SU-DHL-6 (cell line): ENCODE measurements at regions not wholly inside any gene's neighbourhood (a gene's known extent, or its start where the extent isn't known, plus 50 kb on each side); places are given as distances from the start of the nearest gene placed in this dataset.

ENCODE experiments used
- H2AFZ ChIP-seq: fragments of 200-600 bp; sonication (generic); 2 replicates; pipeline ENCODE4 v1.6.1; 2014; ENCODE audit warnings: low read depth, mild to moderate bottlenecking, moderate library complexity, mixed read lengths, antibody characterized with exemption, low read length; ENCODE audit not compliant: severe bottlenecking
- H3F3A ChIP-seq: fragments of 200-600 bp; shearing (Covaris generic); 2 replicates; pipeline ENCODE4 v1.6.0; 2016; ENCODE audit warnings: antibody characterized with exemption, mild to moderate bottlenecking; ENCODE audit not compliant: insufficient read depth
- H3K27ac ChIP-seq: fragments of 200-600 bp; sonication (generic); 2 replicates; pipeline ENCODE4 v1.5.1; 2016; ENCODE audit warnings: low read depth, mild to moderate bottlenecking, low read length, moderate library complexity, mixed read lengths
- H3K27me3 ChIP-seq: fragments of 200-600 bp; sonication (generic), shearing (Covaris generic); 2 replicates; pipeline ENCODE4 v1.6.0; 2014; ENCODE audit warnings: mild to moderate bottlenecking, low read length
- H3K36me3 ChIP-seq: fragments of 200-600 bp; sonication (generic); 2 replicates; pipeline ENCODE4 v1.6.1; 2014; ENCODE audit warnings: mild to moderate bottlenecking, low read length, mixed read lengths
- H3K4me2 ChIP-seq: fragments of 300-600, 200-600 bp; shearing (Covaris generic), sonication (generic); 2 replicates; pipeline ENCODE4 v1.6.0; 2014; ENCODE audit warnings: low read length, low read depth, mild to moderate bottlenecking; ENCODE audit not compliant: poor library complexity, severe bottlenecking
- H3K4me3 ChIP-seq: fragments of 200-600 bp; sonication (generic); 2 replicates; pipeline ENCODE4 v1.5.1; 2014; ENCODE audit warnings: antibody characterized with exemption, low read length, mild to moderate bottlenecking, mixed read lengths; ENCODE audit not compliant: insufficient read depth, poor library complexity, severe bottlenecking
- H3K79me2 ChIP-seq: fragments of 200-600 bp; sonication (generic); 2 replicates; pipeline ENCODE4 v1.6.1; 2014; ENCODE audit warnings: mild to moderate bottlenecking, low read length, moderate library complexity; ENCODE audit not compliant: insufficient read depth
- H3K9ac ChIP-seq: fragments of 200-600 bp; sonication (generic); 2 replicates; pipeline ENCODE4 v1.7.0; 2014; ENCODE audit warnings: mild to moderate bottlenecking, low read length
- H3K9me2 ChIP-seq: fragments of 200-600 bp; sonication (generic); replicated peaks from 2 replicates; pipeline ENCODE4 v1.6.1; 2014; ENCODE audit warnings: low read length; ENCODE audit not compliant: insufficient read depth
- H3K9me3 ChIP-seq: fragments of 200-600 bp; sonication (generic); 2 replicates; pipeline ENCODE4 v1.6.1; 2014; ENCODE audit warnings: low read length, mixed read lengths; ENCODE audit not compliant: insufficient read depth
- H4K20me1 ChIP-seq: fragments of 200-600 bp; sonication (generic); 2 replicates; pipeline ENCODE4 v1.6.1; 2014; ENCODE audit warnings: low read depth, mild to moderate bottlenecking, antibody characterized with exemption, low read length, moderate library complexity, mixed read lengths
- EZH2phosphoT487 ChIP-seq: fragments of 200-600 bp; sonication (generic), shearing (Covaris generic); conservative IDR thresholded peaks from 2 replicates; pipeline ENCODE4 v1.6.1; 2018; ENCODE audit warnings: mild to moderate bottlenecking, antibody characterized with exemption, low read length, moderate library complexity, mixed read lengths
- TF ChIP-seq, protein P1 (sequence below): fragments of 200-600 bp; sonication (generic); IDR thresholded peaks from one replicate; pipeline ENCODE4 v1.5.1; 2017; ENCODE audit warnings: antibody characterized with exemption, mild to moderate bottlenecking, low read length, moderate library complexity; ENCODE audit not compliant: insufficient read depth, poor library complexity, severe bottlenecking

GRCh38 chr21:25005388-25005787 is 601.9 kb downstream of the MRPL39 start:
- no peaks in the 10 kb centered on the region for H4K20me1 ChIP-seq
- no peaks in the 10 kb centered on the region for H3K9me2 ChIP-seq
- TF ChIP-seq EZH2phosphoT487 = no peak
- TF ChIP-seq, protein P1, sequence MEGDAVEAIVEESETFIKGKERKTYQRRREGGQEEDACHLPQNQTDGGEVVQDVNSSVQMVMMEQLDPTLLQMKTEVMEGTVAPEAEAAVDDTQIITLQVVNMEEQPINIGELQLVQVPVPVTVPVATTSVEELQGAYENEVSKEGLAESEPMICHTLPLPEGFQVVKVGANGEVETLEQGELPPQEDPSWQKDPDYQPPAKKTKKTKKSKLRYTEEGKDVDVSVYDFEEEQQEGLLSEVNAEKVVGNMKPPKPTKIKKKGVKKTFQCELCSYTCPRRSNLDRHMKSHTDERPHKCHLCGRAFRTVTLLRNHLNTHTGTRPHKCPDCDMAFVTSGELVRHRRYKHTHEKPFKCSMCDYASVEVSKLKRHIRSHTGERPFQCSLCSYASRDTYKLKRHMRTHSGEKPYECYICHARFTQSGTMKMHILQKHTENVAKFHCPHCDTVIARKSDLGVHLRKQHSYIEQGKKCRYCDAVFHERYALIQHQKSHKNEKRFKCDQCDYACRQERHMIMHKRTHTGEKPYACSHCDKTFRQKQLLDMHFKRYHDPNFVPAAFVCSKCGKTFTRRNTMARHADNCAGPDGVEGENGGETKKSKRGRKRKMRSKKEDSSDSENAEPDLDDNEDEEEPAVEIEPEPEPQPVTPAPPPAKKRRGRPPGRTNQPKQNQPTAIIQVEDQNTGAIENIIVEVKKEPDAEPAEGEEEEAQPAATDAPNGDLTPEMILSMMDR = no peak
- H3K36me3 ChIP-seq = no peaks in the 10 kb centered on the region
- no peaks in the 10 kb centered on the region for H3K9me3 ChIP-seq
- H3K79me2 ChIP-seq = no peaks in the 10 kb centered on the region
- H3K4me2 ChIP-seq = no peak overlapping the region
- no peak overlapping the region for H2AFZ ChIP-seq
- H3K4me3 ChIP-seq = no peak overlapping the region
- H3K9ac ChIP-seq = no peak overlapping the region
- H3F3A ChIP-seq = no peaks in the 10 kb centered on the region
- no peaks in the 10 kb centered on the region for H3K27me3 ChIP-seq
- no peak overlapping the region for H3K27ac ChIP-seq

DNA sequence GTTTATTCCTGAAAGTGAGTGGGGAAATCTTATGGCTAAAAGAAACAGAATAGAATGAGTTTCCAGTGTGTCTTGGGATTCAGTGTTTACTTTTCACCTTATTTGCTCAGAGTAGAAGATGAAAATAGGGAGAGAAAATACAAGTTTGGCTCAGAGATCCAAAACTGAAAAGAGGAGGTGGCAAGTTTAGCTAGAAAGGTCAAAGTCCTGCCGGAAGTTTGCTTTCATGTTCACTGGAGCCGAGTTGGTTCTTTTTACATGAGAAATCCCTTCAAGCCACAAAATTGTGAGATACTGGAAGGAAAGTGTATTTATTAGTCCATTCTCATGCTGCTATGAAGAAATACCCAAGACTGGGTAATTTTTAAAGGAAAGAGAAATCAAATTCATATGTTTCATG is 604.6 kb downstream of the MRPL39 start:
- no peak overlapping the region for H3K4me3 ChIP-seq
- no peak overlapping the region for H2AFZ ChIP-seq
- no peaks in the 10 kb centered on the region for H4K20me1 ChIP-seq
- no peaks in the 10 kb centered on the region for H3K27me3 ChIP-seq
- H3K27ac ChIP-seq = no peak overlapping the region
- H3F3A ChIP-seq = no peaks in the 10 kb centered on the region
- H3K9me2 ChIP-seq = no peaks in the 10 kb centered on the region
- no peak for TF ChIP-seq EZH2phosphoT487
- TF ChIP-seq, protein P1 = no peak
- H3K9ac ChIP-seq = no peak overlapping the region
- H3K36me3 ChIP-seq = no peaks in the 10 kb centered on the region
- no peaks in the 10 kb centered on the region for H3K79me2 ChIP-seq
- no peak overlapping the region for H3K4me2 ChIP-seq
- H3K9me3 ChIP-seq = no peaks in the 10 kb centered on the region

GRCh38 chr21:24995216-24995615 is 612.1 kb downstream of the MRPL39 start:
- no peak overlapping the region for H3K9ac ChIP-seq
- H3K4me2 ChIP-seq = no peak overlapping the region
- TF ChIP-seq, protein P1 = no peak
- no peak for TF ChIP-seq EZH2phosphoT487
- H3K9me3 ChIP-seq = no peaks in the 10 kb centered on the region
- H4K20me1 ChIP-seq = no peaks in the 10 kb centered on the region
- peak overlapping the region; percentile 36 for H2AFZ ChIP-seq
- no peak overlapping the region for H3K4me3 ChIP-seq
- H3K79me2 ChIP-seq = no peaks in the 10 kb centered on the region
- H3K36me3 ChIP-seq = no peaks in the 10 kb centered on the region
- H3K27ac ChIP-seq = no peak overlapping the region
- H3F3A ChIP-seq = no peaks in the 10 kb centered on the region
- H3K9me2 ChIP-seq = no peaks in the 10 kb centered on the region
- no peaks in the 10 kb centered on the region for H3K27me3 ChIP-seq
